Endothelial cell (in vitro differentiated cells): ENCODE measurements at regions not wholly inside any gene's neighbourhood (a gene's known extent, or its start where the extent isn't known, plus 50 kb on each side); places are given as distances from the start of the nearest gene placed in this dataset.

Experiments used
- DNase-seq: peaks from one replicate; pipeline ENCODE4 v3.0.0; 2021; ENCODE audit warnings: low spot score
- H3K27ac Mint-ChIP-seq: one replicate; pipeline ENCODE4 v1.8.0; 2021; ENCODE audit warnings: mixed read lengths, inconsistent platforms; ENCODE audit not compliant: unreplicated experiment
- H3K27me3 Mint-ChIP-seq: one replicate; pipeline ENCODE4 v1.8.0; 2021; ENCODE audit warnings: mild to moderate bottlenecking, moderate library complexity, mixed read lengths, inconsistent platforms; ENCODE audit not compliant: unreplicated experiment
- H3K36me3 Mint-ChIP-seq: one replicate; pipeline ENCODE4 v1.8.0; 2021; ENCODE audit warnings: mild to moderate bottlenecking, low read depth, mixed read lengths, inconsistent platforms; ENCODE audit not compliant: unreplicated experiment
- H3K4me1 Mint-ChIP-seq: one replicate; pipeline ENCODE4 v1.8.0; 2021; ENCODE audit warnings: mild to moderate bottlenecking, mixed read lengths, inconsistent platforms; ENCODE audit not compliant: unreplicated experiment
- H3K4me3 Mint-ChIP-seq: one replicate; pipeline ENCODE4 v1.8.0; 2021; ENCODE audit warnings: mild to moderate bottlenecking, mixed read lengths, inconsistent platforms; ENCODE audit not compliant: unreplicated experiment
- H3K9me3 Mint-ChIP-seq: one replicate; pipeline ENCODE4 v1.8.0; 2021; ENCODE audit warnings: mixed read lengths, inconsistent platforms; ENCODE audit not compliant: unreplicated experiment
- TF ChIP-seq, protein P1 (sequence below): fragments of 200-600 bp; sonication (generic); IDR thresholded peaks from one replicate; pipeline ENCODE4 v1.5.0; 2021; ENCODE audit warnings: antibody characterized with exemption; ENCODE audit not compliant: unreplicated experiment

DNA sequence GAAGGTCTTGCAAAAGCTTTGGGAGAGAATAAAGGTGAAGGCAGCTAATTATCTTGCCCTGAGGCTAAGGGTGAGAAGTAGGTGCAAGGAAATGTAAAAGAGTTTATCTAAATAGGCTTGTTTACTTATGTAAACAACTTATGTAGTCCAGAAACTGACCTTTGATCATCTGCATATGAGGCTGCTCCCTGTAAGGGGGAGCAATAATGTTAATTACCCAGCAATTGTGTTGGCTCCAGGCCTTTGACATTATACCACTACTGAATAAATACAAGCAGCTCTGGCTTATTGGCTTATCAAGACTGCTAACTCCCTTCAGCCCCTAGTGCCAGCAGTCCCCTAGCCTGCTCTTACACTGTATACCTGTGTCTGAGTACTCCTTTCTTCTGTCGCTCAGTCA, 303.7 kb upstream of the GNPDA2 start:
- DNase-seq, result no peak
- no peaks in the 10 kb centered on the region for H3K4me1 Mint-ChIP-seq
- peaks cover 2% of the 10 kb centered on the region for H3K27me3 Mint-ChIP-seq
- TF ChIP-seq, protein P1, sequence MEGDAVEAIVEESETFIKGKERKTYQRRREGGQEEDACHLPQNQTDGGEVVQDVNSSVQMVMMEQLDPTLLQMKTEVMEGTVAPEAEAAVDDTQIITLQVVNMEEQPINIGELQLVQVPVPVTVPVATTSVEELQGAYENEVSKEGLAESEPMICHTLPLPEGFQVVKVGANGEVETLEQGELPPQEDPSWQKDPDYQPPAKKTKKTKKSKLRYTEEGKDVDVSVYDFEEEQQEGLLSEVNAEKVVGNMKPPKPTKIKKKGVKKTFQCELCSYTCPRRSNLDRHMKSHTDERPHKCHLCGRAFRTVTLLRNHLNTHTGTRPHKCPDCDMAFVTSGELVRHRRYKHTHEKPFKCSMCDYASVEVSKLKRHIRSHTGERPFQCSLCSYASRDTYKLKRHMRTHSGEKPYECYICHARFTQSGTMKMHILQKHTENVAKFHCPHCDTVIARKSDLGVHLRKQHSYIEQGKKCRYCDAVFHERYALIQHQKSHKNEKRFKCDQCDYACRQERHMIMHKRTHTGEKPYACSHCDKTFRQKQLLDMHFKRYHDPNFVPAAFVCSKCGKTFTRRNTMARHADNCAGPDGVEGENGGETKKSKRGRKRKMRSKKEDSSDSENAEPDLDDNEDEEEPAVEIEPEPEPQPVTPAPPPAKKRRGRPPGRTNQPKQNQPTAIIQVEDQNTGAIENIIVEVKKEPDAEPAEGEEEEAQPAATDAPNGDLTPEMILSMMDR, result no peak
- peaks cover 17% of the 10 kb centered on the region for H3K9me3 Mint-ChIP-seq
- no peak overlapping the region for H3K4me3 Mint-ChIP-seq
- no peaks in the 10 kb centered on the region for H3K36me3 Mint-ChIP-seq
- H3K27ac Mint-ChIP-seq, result no peak overlapping the region

DNA sequence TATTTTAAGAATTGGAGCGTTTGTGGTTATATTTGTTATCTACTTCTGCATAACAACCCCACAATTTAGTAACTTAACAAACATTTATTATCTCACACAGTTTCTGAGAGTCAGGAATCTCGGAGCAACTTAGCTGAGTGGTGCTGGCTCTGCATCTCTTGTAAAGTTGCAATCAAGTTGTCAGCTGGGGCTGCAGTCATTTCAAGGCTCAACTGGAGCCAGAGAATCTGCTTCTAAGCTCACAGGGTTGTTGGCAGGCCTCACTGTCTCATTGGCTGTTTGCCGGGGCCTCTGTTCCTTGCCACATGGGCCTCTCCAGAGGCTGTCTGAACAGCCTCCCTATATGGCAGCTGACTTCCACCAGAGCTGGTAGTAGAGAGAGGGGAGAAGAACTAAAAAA, 281.2 kb upstream of the GNPDA2 start:
- peaks cover 12% of the 10 kb centered on the region for H3K9me3 Mint-ChIP-seq

DNA sequence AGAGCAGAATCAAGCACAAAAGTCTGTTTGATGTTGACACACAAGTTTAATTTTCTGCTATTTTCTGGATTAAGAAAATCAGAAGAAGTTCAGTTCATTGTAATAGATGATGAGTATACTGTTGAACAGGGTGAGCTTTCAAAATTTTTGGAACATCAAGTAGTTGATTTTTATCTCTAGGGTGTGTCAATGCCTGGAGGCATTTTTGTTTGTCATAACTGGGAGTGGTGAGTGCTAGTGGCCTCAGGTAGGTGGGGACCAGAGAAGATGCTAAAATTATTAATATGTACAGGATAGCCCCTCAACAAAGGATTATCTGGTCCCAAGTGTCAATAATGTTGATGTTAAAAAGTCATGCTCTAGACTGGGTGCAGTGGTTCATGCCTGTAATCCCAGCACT, 279.7 kb upstream of the GNPDA2 start:
- no peaks in the 10 kb centered on the region for H3K27me3 Mint-ChIP-seq
- H3K36me3 Mint-ChIP-seq, result no peaks in the 10 kb centered on the region
- no peak for DNase-seq
- TF ChIP-seq, protein P1, result no peak
- H3K27ac Mint-ChIP-seq, result no peak overlapping the region
- H3K9me3 Mint-ChIP-seq, result peaks cover 12% of the 10 kb centered on the region
- no peak overlapping the region for H3K4me3 Mint-ChIP-seq
- H3K4me1 Mint-ChIP-seq, result no peaks in the 10 kb centered on the region

More for the DNA sequence above, 281.2 kb upstream of the GNPDA2 start:
- no peaks in the 10 kb centered on the region for H3K4me1 Mint-ChIP-seq
- H3K27me3 Mint-ChIP-seq, result no peaks in the 10 kb centered on the region
- TF ChIP-seq, protein P1, result no peak
- H3K27ac Mint-ChIP-seq, result no peak overlapping the region
- H3K4me3 Mint-ChIP-seq, result no peak overlapping the region
- no peak for DNase-seq
- no peaks in the 10 kb centered on the region for H3K36me3 Mint-ChIP-seq

DNA sequence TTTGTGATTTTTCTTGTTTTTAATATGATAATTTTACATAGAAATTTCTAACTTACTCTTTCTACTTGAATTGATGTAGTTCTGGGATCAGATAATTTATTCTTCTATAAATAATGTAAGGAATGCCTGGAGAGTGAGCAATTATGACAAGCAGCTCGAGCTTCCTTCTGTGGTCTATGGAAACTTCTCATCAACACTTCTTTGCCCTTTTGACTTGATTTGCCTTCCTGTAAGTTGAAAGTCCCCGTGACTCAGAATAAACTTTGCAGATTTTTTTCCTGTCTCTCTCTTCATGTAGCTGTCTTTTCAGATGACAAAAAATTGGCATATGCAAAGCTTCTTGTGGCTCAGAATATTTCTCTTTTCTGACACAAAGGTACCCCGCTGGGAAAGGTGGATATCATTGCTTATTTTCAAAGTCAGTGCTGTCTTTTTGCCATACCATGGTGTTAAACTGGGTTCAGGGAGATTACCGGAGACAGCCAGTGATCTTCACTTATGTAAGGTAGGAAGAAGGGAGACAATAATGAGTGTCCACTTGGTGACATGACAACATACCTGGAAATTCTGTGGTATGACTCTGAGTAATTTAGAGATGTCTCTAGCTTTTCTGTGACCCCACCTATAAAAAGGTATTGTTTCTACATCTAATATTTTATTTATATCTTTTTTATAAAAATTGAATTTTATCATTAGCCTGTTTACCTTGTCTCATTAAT, 278.6 kb upstream of the GNPDA2 start:
- H3K36me3 Mint-ChIP-seq, result no peaks in the 10 kb centered on the region
- TF ChIP-seq, protein P1, result no peak
- no peak overlapping the region for H3K27ac Mint-ChIP-seq
- DNase-seq, result no peak
- no peak overlapping the region for H3K4me3 Mint-ChIP-seq
- peaks cover 12% of the 10 kb centered on the region for H3K9me3 Mint-ChIP-seq
- no peaks in the 10 kb centered on the region for H3K4me1 Mint-ChIP-seq
- no peaks in the 10 kb centered on the region for H3K27me3 Mint-ChIP-seq

DNA sequence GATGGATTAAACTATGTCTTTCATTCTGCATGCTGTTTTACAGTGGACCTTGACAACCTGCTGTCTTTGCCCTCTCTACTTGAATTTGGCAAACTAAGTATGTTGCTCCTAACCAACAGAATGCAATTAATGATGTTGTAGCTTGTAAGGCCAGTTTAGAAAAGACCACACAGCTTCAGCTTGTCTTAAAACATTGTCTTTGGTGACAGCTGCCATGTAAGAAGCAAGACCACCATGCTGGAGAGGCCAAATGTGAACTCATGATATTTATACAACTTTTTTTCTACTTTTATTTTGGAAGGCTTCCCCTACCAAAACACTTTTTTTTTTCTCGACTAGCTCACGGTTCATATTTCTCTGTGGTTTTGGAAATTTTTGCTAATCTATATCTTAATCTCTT, 278.0 kb upstream of the GNPDA2 start:
- H3K27me3 Mint-ChIP-seq, result no peaks in the 10 kb centered on the region
- H3K4me3 Mint-ChIP-seq, result no peak overlapping the region
- peaks cover 12% of the 10 kb centered on the region for H3K9me3 Mint-ChIP-seq
- DNase-seq, result no peak
- no peaks in the 10 kb centered on the region for H3K36me3 Mint-ChIP-seq
- no peak overlapping the region for H3K27ac Mint-ChIP-seq
- no peaks in the 10 kb centered on the region for H3K4me1 Mint-ChIP-seq
- TF ChIP-seq, protein P1, result no peak
